ENCODE measurements at regions not wholly inside any gene's neighbourhood (a gene's known extent, or its start where the extent isn't known, plus 50 kb on each side); places are given as distances from the start of the nearest gene placed in this dataset.

GRCh38 chr16:76976101-76976500 lies 214.9 kb upstream of the MON1B start:
- Mint-ChIP-seq H3K9me3 (no peaks in the 10 kb centered on the region), H3K36me3 (no peaks in the 10 kb centered on the region), H3K27me3 (peaks cover 2% of the 10 kb centered on the region), H3K27ac (no peak overlapping the region), H3K4me3 (no peak overlapping the region), H3K4me1 (ENCODE audit: unreplicated experiment) (no peaks in the 10 kb centered on the region)
- no peak for DNase-seq (ENCODE audit: extremely low spot score, unreplicated experiment)
- TF ChIP-seq CTCF (conservative IDR thresholded peaks at IDR 0.05): no peak

GRCh38 chr16:76976756-76977155 lies 214.2 kb upstream of the MON1B start:
- DNase-seq (ENCODE audit: extremely low spot score, unreplicated experiment): no peak
- Mint-ChIP-seq H3K4me3 (no peak overlapping the region), H3K4me1 (ENCODE audit: unreplicated experiment) (no peaks in the 10 kb centered on the region), H3K9me3 (no peaks in the 10 kb centered on the region), H3K27ac (no peak overlapping the region), H3K27me3 (no peaks in the 10 kb centered on the region), H3K36me3 (no peaks in the 10 kb centered on the region)
- TF ChIP-seq CTCF (conservative IDR thresholded peaks at IDR 0.05): no peak

- no peak for DNase-seq (ENCODE audit: extremely low spot score, unreplicated experiment)
- peaks cover 4% of the 10 kb centered on the region for H3K27me3 Mint-ChIP-seq
- no peaks in the 10 kb centered on the region for H3K36me3 Mint-ChIP-seq
- H3K27ac Mint-ChIP-seq: no peak overlapping the region
- peaks cover 6% of the 10 kb centered on the region for H3K9me3 Mint-ChIP-seq
- no peak overlapping the region for H3K4me3 Mint-ChIP-seq
- H3K4me1 Mint-ChIP-seq (ENCODE audit: unreplicated experiment): no peaks in the 10 kb centered on the region
- TF ChIP-seq CTCF (conservative IDR thresholded peaks at IDR 0.05): no peak
Measured at GRCh38 chr16:76984196-76984595, 206.8 kb upstream of the MON1B start.

GRCh38 chr16:76985392-76986045 lies 205.5 kb upstream of the MON1B start:
- H3K27ac Mint-ChIP-seq: no peak overlapping the region
- no peak overlapping the region for H3K4me3 Mint-ChIP-seq
- H3K27me3 Mint-ChIP-seq: peaks cover 4% of the 10 kb centered on the region
- H3K9me3 Mint-ChIP-seq: peaks cover 6% of the 10 kb centered on the region
- H3K36me3 Mint-ChIP-seq: no peaks in the 10 kb centered on the region
- TF ChIP-seq CTCF (conservative IDR thresholded peaks at IDR 0.05): no peak
- DNase-seq (ENCODE audit: extremely low spot score, unreplicated experiment): no peak
- no peaks in the 10 kb centered on the region for H3K4me1 Mint-ChIP-seq (ENCODE audit: unreplicated experiment)

- H3K9me3 Mint-ChIP-seq: peaks cover 6% of the 10 kb centered on the region
- H3K4me1 Mint-ChIP-seq (ENCODE audit: unreplicated experiment): no peaks in the 10 kb centered on the region
- no peak for TF ChIP-seq CTCF (conservative IDR thresholded peaks at IDR 0.05)
- H3K4me3 Mint-ChIP-seq: no peak overlapping the region
- no peak for DNase-seq (ENCODE audit: extremely low spot score, unreplicated experiment)
- H3K27me3 Mint-ChIP-seq: no peaks in the 10 kb centered on the region
- H3K27ac Mint-ChIP-seq: no peak overlapping the region
- H3K36me3 Mint-ChIP-seq: no peaks in the 10 kb centered on the region
Measured at GRCh38 chr16:76988526-76988925, 202.5 kb upstream of the MON1B start.

GRCh38 chr16:77002644-77003043 lies 188.3 kb upstream of the MON1B start:
- H3K36me3 Mint-ChIP-seq: no peaks in the 10 kb centered on the region
- no peaks in the 10 kb centered on the region for H3K4me1 Mint-ChIP-seq (ENCODE audit: unreplicated experiment)
- no peak overlapping the region for H3K4me3 Mint-ChIP-seq
- DNase-seq (ENCODE audit: extremely low spot score, unreplicated experiment): no peak
- no peak for TF ChIP-seq CTCF (conservative IDR thresholded peaks at IDR 0.05)
- H3K27ac Mint-ChIP-seq: no peak overlapping the region
- no peaks in the 10 kb centered on the region for H3K9me3 Mint-ChIP-seq
- peaks cover 4% of the 10 kb centered on the region for H3K27me3 Mint-ChIP-seq

Data from type B pancreatic cell (in vitro differentiated cells).